ENCODE measurements at regions not wholly inside any gene's neighbourhood (a gene's known extent, or its start where the extent isn't known, plus 50 kb on each side); places are given as distances from the start of the nearest gene placed in this dataset.

DNA sequence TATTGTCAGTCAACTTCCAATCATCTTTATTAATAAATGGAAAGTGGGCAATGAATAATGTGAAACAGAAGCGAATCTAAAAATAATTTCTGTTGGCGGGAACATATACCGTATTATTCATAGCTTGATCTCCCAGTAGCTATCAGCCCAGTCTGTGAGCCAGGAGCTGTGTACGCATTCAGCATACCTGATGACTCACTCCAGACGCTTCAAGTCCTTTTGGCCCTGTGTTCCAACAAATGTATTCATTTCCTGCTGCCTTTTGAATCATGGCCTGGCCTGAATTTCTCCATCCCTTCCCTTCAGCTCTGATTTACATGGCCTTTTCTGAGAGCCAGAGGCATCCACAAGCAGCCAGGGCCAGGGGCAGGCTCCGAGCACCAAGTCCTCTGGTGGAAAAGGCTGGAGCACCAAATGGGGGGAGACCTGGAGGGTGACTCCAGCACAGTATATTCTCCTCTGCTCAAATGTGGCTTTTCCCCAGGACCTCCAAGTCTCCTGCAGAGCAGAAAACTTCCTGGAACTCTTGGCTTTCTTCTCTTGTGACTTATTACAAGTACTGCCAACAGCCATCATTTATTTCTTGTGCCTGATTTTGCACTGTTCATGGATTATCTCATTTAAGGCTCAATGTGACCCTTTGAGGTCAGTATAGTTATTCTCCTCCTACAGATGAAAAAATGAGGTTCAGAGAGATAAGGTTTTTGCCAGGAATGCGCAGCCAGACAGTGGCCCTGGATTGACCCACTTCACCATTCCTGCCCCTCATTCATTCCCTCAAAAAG lies 108.7 kb downstream of the EN1 start:
- no peak for DNase-seq

DNA sequence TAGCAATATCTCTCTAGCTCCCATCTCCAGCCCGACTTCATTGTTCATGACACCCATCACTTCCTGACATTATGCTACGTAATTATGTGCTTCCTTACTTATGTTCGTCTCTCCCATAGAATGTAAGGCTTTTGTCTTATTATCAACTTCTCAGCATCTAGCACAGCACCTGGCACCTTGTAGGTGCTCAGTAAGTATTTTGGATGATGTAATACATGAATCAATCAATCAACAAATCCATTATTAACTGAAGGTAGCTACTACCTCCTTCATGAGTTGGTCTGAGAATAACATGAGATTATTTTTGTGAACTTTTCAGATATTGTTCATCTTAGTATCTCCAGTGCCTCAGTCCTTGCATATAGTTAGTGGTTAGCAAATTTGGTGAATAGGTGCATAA lies 109.3 kb downstream of the EN1 start:
- DNase-seq, result no peak

GRCh38 chr2:118737684-118738083 lies 109.8 kb downstream of the EN1 start:
- no peak for DNase-seq

- no peak for DNase-seq
Measured at GRCh38 chr2:118732432-118732831, 115.0 kb downstream of the EN1 start.

GRCh38 chr2:118731413-118731812 lies 116.0 kb downstream of the EN1 start:
- DNase-seq, result no peak

DNA sequence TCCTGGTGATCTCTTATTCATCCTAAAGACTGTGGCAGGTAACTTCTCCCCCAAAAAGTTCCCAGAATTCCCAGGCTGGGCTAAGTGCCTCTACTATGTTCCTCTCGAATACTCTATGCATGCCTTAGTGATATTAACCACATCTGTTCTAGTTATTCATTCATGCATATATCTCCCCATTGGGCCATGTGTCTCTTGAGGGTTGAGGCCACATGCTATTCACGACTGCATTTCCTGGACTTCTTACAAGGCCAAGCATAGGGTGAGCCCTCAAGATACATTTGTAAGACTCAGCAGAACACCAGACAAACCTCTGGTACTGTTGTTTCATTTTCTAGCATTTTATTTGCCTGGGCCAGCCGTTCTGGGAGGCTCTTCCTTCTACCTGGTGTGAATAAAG lies 117.0 kb downstream of the EN1 start:
- DNase-seq, result no peak

GRCh38 chr2:118729760-118730159 lies 117.7 kb downstream of the EN1 start:
- no peak for DNase-seq

GRCh38 chr2:118728984-118729383 lies 118.5 kb downstream of the EN1 start:
- DNase-seq, result no peak

DNA sequence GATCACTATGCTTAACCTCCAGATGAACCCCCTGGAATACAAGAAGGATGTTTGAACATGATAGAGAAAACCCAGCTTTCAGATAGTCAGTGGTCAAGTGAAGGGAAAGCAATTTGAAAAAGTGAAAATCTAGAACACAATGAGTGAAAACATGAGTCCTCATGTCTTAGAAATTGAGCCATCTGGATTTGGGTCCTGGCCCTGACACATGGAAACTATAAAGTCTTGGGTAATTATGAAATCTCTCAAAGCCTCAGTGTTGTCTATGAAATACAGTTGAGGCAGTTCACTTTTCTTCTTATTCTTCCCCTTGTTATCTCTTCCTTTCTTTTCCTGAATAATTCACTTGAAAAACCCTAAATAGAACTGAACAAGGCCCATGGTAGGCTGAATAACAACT lies 120.6 kb downstream of the EN1 start:
- no peak for DNase-seq

DNA sequence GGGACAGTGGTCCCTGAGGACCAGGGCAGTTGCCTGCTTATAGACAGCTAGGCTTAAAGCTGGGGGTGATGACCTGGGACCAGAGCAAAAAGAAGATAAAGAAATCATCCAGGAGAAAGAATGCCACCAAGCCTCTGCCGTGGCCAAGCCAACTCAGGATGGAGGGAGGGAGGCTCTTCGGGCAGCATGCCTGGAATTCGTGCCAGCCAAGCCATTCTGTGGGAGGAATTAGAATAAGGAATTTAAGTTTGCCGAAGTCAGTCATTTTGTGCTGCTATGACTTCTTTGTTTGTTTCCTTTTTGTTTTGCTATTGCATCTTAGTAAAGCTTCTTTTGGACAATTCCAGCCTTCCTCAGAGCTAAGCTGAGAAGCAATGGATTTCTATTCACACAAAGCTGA lies 124.1 kb downstream of the EN1 start:
- DNase-seq, result no peak

DNA sequence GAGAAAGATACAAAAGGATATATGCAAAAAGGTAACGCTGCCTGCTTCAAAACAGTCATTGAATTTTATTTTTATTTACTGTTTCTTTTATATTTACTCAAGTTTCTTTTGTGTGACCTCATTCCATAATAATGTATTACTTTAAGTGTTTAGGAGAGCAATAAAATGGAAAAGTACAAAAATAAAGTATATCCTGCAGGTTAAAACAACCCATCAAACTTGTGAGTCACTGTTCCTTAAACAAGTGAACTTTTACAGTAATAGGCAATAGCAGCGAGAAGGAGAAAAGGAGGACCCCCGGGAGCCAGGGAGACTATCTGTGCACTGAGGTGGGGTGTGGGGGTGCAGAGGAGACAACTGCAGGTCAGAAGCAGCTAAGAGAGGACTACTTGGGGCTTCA lies 124.5 kb downstream of the EN1 start:
- no peak for DNase-seq

- no peak for DNase-seq
Measured at GRCh38 chr2:118721817-118722551, 125.5 kb downstream of the EN1 start.

DNA sequence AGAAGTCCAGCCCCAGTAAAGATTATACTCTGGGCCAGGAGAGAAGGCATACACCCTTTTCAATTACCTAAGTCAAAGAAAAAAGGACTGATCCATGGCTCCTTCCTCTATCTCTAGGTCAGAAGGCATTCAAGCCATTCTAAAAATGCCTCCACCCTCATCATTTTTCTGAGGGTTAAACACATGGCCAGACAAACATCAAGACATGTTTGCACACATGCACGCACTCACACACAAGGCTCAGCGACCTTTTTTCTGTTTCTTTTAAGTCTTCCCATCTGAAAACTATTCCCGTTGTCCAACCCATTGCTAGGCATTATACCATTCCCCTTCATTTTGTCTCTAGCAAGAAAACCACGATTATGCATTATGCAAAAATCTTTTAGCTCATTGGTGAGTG lies 126.6 kb downstream of the EN1 start:
- no peak for DNase-seq

DNA sequence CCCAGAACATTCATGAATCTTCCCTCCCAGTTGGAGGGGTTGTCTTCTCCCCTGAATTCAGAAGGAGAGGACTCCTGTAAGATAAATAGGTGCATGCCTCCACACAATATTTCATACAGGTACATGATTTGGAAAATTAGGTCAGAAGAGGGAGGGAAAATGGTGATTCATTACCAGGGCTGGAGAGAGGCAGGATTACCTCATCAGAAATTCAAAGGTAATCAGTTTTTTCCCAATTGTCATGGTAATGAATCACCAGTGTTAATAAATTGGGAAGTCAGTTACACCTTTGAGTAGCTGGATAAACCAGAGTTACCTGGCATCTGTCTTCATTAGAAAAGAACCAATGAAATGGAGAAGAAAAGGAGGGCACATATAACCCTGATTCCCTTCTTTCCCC lies 128.5 kb downstream of the EN1 start:
- DNase-seq, result no peak

- no peak for DNase-seq
Measured at GRCh38 chr2:118716102-118716501, 131.3 kb downstream of the EN1 start.

DNA sequence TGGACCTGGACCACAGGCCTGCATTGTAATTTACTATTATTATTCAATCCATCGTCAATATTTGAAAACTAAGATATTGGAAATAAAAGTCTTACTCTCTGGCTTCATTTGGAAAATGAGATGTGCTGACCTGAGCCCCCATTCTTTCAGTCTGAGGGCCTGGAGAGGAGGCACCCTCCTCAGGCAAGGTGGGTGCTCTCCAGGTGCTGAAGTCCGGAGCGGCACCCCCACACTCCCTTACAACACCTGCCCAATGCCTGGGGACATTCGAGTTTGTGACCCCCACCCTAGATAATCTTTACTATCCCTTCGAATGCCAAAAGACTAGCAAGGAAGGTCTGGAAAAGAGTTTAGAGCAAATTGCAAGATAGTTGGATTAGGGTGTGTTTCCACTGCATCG lies 133.3 kb downstream of the EN1 start:
- DNase-seq, result no peak

- DNase-seq, result no peak
Measured at GRCh38 chr2:118711603-118712002, 135.8 kb downstream of the EN1 start.

GRCh38 chr2:118710481-118710880 lies 137.0 kb downstream of the EN1 start:
- no peak for DNase-seq

GRCh38 chr2:118709786-118710185 lies 137.7 kb downstream of the EN1 start:
- DNase-seq, result no peak

DNA sequence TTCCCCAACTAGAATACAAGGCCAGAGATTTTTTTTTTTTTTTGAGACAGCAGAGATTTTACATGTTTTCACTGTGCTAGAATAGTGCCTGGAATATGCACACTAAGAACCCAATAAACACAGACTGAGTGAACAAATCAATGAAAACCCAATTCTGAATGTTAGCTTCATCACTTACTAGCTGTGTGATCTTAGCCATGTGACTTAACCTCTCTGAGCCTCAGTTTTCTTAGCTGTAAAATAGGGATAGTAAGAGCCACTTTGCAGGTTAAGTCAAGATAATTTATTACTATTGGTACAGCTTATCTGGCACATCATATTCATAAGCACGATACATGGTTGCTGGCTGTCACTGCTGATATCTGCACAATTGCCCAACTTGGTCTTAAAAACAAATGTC lies 140.6 kb downstream of the EN1 start:
- DNase-seq, result no peak

- DNase-seq, result no peak
Measured at GRCh38 chr2:118706371-118706770, 141.1 kb downstream of the EN1 start.

DNA sequence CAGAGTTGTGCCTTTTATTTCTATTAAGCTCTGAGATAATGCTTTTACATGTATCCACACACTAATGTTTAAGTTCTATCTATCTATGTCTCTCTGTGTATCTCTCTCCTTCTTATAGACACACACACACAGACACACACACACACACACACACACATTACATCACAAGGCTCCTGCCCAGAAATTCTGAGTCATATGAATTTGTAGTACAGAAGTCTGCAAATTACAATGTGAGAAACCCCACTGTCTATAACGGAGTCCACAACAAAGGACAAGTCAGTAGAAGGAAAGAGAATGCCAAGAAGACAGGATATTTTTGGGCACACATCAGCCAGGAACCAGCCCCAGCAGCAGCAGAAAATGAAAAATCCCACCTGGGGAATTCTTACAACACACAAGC lies 142.4 kb downstream of the EN1 start:
- DNase-seq, result no peak

GRCh38 chr2:118699447-118700175 lies 147.8 kb downstream of the EN1 start:
- no peak for DNase-seq

- DNase-seq, result no peak
Measured at GRCh38 chr2:118698564-118698963, 148.9 kb downstream of the EN1 start.

Measured in activated CD4-positive, alpha-beta T cell treated with anti-CD3 and anti-CD28 coated beads for 4 hours (primary cell).